Activated CD8-positive, alpha-beta memory T cell treated with anti-CD3 and anti-CD28 coated beads, Interleukin-2, amount 50 U/mL, for 1 hour (primary cell): ENCODE measurements at regions not wholly inside any gene's neighbourhood (a gene's known extent, or its start where the extent isn't known, plus 50 kb on each side); places are given as distances from the start of the nearest gene placed in this dataset.
"Not testable (repeated sequence)": the region's sequence is repeated elsewhere in the genome, so short reads cannot be mapped to it uniquely, and the experiment has no call there.

ENCODE experiments used
- DNase-seq: peaks from one replicate; pipeline ENCODE4 v3.0.0-alpha.2; 2020; ENCODE audit errors: extremely low read depth

DNA sequence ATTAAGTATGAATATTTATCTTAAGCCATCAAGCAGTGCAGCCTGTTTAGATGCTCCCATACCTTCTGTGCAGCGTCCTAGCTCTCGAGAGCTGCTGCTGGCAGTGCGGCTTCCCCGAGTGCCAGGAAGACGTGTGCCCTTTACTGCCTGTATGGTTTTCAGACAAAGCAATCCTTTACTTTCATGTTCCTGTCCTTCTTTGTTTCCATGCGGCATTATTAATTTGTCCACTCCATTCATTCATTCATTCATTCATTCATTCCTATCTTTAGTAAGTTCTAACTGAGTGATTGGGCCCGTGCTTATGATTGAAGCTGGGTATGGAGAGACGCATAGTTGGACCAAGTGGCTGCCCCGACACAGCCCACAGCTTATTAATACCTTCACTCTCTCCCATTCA, 446.6 kb upstream of the HNRNPA3 start:
- DNase-seq, result no peak

DNA sequence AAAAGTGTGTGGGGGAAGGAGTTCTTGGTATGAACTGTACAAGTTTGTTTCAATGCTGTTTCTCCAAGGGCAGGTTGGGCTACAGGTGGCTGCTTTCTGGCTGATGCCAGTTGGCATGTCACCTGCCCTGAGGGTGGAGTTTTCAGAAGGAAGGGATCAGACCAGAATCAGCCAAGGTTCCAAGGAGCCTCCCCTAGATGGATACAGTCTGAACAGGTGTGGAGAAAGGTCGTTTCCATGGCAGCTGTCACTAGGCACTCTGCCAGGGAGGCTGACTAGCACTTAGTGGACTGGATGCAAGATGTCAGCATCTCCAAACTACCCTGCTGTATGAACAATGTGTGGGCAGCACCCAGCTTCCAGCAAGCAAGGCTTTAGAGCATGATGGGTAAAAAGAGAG, 444.4 kb upstream of the HNRNPA3 start:
- no peak for DNase-seq

DNA sequence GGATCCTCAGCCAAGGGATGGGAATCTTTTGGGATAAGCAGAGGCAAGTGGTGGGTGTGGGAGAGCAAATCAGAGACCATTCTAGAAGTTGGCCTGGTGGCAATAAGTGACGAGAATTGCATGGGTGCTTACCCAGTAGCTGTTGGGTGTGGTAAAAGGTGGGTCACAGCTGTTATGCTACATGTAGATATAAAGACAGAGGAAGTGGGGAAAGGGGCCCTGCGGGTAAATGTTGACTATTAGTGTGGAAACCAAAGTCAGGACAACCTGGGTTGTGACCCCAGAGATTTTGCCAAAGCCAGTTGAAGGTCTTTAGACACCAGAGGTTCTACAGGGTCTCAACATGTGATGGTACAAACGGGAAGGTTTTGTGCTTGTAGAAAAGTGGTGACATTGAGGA, 443.6 kb upstream of the HNRNPA3 start:
- DNase-seq, result no peak

DNA sequence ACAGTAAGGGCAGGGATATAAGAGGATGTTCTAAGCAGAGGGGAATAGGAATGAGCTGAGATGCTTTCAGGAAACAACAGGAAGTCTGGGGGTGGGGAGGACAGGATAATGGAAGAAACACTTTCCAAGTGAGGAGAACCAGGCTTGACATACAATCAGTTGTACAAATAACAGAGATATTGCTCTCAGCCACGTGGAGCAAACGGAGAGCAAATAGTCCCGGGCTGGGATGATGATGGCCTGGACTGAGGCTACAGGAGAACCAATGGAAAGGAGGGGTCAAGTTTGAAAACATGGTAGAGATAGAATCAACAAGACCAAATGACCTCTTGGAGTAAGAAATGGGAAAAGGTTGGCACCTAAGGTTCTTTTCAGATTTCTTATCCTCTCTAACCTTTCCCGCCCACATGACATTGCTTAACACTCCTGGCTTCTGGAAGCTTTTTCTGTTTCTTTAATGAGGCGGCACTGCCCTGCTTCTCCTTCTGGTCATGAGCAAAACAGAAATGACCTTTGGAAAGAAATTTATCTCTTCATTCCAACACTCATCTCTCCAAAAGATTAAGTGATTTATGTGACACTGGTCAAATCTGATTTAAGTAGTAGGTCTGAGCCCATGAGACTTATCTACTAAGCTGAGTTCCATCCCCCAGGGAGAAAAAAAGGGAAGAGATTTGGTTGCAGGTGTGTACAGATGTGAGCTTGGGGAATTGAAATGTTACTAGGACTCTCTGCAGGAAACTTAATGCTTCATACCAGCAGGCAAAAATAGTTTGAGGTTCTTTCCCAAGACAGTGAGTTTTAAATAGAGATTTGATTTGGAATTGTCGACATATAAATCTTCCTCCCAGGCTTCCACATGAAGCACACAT, 442.9 kb upstream of the HNRNPA3 start:
- DNase-seq, result no peak

DNA sequence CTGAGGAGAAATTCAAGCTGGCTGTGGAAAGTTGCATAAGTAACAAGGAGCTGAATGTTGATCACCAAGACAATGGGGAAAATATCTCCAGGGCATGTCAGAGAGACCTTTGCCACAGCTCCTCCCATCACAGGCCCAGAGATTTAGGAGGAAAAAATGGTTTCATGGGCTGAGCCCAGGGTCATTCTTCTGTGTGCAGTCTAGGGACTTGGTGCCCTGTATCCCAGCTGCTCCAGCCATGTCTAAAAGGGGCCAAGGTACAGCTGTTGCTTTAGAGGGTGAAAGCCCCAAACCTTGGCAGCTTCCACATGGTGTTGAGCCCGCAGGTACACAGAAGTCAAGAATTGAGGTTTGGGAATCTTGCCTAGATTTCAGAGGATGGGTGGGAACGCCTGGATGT, 439.8 kb upstream of the HNRNPA3 start:
- DNase-seq, result no peak

DNA sequence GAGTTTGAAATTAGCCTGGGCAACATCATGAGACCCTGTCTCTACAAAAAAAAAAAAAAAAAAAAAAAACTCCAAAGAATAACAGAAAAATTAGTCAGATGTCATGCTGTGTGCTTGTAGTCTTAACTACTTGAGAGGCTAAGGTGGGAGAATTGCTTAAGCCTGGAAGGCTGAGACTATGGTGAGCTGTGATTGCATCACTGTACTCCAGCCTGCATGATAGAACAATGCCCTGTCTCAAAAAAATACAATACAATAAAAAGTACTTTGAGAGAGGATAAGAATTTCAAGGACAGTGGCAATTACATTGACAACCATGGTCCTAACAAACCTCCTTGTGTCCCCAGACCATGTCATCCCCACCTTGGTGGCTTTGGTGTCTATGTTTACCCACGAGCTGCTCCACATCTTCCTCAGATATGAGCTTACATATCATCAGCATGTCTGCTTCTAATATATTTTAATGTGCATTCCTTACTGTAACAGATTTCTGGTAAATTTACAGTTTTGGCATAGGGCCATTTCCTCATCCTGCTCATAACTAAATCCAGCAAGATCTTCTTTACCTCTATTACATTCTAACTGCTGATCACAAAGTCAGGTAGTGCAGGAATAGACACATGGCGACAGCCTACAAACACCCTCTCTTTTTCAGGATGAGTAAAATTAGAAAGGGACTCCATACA, 437.7 kb upstream of the HNRNPA3 start:
- no peak for DNase-seq

DNA sequence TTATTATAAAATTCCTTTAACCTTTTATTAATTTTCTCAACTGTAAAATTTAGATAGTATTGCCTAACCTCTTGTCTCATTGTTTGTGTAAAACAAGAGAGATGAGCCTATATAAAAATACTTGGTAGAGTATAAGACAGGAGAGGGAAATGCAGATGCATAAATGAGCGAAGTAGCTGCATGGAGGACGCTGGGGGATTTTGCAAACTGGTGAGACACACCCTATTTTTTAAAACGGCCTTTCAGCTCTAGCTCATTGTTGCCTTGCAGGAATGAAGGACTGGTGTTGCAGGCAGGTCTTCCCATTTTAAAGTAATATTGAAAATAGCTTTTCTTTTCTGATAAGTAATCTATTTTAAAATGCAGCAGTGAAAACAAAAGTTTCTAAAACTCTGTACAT, 435.3 kb upstream of the HNRNPA3 start:
- no peak for DNase-seq

DNA sequence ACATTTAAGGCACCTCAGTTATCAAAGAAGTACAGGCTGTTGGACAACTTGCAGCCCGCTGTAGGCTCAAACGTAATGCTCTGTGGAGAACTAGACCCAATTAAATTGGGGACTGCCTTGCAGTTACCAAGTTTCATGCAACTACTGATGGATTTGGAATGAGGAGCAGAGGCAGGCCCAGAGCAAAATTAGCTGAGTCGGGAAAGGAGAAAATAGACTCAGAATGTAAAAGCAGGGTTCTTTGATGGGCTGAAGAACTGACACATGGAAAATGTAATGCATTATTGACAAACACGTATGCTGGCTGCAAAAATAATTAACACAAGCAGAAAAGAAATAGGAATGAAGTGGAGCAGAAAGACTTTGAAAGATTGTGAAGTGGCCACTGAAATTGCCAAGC, 432.7 kb upstream of the HNRNPA3 start:
- no peak for DNase-seq

DNA sequence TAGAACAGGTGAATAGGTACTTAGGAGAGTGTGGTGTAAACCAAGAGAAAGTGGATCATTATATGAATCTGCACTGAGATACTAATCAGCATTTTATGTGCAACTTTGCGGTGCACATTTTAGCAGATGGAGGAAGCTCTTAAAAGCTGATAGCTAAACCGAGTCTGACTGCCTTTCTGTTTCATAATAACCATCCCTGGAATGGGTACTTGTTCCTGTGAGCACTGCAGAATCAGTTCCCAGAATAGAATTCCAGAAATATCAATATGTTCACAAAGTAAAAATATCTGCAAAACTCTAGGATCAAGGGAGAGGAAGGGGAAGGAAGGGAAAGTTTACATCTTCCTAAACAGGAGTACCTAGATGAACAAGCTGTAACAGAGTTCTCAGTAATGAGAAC, 432.2 kb upstream of the HNRNPA3 start:
- no peak for DNase-seq

DNA sequence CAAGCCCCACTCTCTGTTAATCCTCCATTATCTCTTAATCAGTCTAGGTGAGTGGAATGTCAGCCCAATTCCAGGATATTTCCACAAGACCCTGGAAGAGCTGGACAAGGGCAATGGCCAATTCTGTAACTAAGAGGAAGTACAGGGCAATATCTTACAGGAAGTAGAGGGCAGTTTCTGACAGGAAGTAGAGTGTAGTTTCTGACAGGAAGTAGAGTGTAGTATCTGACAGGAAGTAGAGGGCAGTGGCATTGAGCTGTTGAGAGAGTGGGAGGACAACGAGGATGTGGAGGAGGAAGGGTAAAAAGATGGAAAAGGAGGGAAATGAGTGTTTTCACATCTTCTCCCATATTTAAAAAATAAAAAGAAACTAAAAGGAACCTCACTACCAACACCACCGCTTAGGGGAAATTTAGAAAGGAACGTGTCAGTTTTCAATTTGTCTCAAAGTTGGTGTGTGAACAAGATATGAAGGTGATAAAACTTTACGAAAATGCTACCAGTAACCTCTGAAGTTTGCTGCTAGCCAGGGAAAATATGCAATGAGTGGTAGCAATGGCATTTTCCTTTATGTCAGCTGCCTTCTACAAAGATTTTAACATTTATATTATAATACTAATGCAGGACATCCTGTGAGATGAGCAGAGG, 430.9 kb upstream of the HNRNPA3 start:
- no peak for DNase-seq

DNA sequence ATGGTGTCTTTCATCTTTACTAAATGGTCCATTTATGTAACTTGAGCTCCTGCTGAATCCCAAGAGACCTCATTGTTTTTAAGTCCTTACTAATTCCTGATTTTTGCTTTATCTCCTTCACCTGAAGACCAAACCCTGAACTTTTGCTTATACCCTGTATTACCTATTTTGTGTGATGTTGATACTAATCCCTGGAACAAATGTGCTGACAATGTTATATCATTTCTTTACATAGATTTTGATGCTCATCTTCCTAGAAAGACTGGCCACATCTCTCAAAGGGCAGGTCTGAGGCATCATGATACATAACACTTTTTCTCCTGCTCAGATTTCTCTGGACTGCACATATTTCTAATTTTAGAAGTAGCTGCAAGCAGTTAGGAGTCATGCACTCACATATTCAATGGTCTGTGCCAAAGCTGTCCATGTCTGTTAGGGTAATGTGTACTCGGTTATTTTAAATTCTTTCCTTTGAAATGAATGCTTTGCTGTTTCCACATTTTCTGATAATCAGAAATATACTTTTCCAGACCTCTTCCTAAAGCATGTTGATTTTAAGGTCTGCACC, 427.9 kb upstream of the HNRNPA3 start:
- DNase-seq, result no peak

DNA sequence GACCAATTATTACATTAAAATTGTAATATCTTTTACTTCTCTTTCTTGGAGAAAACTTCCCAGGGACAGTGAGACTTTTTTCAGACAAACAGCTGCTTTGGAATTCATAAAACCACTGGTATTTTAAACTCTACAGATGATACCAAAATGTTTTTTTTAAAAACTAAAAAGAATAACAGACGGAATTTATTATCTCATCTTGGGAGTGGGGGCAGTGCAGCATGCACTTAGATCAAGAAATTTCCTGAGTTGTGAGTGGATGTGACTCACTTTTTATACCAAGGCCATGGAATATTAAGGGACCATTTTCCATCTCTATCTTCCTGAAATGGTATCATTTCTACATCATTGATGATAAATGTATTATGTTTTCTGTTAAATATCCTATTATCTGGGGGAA, 422.8 kb upstream of the HNRNPA3 start:
- no peak for DNase-seq

DNA sequence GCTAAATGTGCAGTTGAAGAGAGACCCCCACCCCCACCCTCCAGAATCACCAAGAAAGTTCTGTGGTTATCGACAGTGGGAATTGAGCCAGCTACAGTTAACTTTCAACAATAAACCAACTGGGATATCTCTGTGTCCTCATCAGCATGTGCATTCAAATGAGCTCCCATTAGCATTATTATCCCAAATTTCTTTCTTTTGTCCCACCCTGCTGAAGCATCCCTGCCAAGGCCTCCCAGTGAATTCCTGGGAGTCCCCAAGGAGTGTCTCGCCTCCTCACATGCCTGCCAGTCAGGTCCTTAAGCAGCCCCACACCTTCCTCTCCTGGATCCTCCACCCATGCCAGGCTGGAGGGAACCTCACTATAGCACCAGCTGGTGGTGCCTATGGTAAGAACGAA, 422.1 kb upstream of the HNRNPA3 start:
- no peak for DNase-seq

DNA sequence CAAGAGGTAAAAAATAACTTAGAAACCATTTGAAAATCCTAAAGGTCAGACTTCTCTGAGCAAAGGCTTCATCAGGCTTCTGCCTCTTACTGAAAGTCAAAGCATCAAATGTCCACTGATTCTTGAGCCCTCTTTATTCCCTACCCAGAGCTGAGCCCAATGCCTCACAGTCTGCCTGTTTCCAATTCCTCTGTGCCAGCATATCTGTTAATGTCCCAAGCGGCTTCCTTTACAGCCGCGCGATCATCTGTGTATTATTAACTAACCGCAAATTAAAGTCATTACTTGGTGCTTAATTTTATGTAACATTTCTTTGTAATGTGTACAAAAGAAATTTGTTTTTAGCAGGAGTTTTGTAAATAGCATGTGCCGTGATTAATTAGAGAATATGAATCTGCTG, 418.8 kb upstream of the HNRNPA3 start:
- DNase-seq, result no peak

DNA sequence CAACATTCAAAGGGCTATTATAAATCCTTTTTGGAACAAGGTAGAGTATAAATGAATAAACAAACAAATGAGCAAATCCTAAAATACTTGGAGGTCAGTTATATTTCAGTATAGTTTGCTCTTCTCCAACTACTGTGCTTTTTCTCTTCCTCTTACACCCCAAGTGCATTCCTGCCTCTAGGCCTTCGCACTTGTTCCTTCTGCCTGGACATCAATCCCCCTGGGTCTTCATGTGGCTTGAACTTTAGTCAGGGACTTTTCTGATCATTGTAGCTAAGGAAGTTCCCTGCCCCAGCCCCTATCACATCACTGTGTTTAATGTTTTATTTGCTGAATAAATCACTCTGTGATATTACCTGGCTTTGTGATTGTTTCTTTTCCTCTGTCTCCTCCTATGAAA, 418.2 kb upstream of the HNRNPA3 start:
- no peak for DNase-seq

DNA sequence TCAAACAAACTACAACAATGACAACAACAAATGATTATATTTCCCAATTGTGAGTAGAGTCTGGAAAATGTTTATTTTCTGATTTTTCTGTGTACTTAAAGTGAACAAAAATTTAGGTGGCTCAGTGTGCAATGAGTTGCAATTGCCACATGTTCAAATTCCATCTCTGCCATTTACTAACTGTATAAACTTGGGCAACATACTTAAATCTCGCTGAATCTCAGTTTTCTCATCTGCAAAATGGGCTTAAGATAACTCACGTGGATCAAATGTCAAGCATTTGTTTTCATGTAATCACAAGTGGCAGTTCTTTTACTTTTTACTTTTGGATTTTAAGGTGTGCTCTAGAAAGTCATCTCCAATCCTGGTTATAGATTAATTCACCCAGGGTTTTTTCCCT, 416.8 kb upstream of the HNRNPA3 start:
- DNase-seq, result no peak

DNA sequence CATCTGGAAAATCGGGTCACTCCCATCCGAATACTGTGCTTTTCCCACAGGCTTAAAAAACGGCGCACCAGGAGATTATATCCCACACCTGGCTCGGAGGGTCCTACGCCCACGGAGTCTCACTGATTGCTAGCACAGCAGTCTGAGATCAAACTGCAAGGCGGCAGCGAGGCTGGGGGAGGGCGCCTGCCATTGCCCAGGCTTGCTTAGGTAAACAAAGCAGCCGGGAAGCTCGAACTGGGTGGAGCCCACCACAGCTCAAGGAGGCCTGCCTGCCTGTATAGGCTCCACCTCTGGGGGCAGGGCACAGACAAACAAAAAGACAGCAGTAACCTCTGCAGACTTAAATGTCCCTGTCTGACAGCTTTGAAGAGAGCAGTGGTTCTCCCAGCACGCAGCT, 415.9 kb upstream of the HNRNPA3 start:
- not testable (repeated sequence) for DNase-seq

DNA sequence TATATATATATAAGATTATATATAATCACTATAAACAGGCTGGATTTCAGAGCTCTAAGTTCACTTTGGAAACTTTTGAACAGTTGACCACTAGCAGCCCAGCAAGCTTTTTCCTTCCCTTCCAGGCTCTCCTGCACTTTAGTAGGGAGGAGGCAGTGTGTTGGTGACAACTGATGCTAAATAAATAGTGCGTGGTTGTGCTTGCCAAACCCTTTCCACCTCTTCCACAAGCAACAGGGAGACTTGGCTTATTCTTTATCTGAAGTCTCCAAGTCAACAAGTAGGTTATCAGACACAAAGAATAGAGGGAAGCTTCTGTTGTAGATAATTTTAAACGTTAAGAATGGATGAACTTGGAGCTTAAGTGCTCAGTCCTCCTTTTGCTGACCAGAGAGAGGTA, 408.2 kb upstream of the HNRNPA3 start:
- DNase-seq, result no peak

DNA sequence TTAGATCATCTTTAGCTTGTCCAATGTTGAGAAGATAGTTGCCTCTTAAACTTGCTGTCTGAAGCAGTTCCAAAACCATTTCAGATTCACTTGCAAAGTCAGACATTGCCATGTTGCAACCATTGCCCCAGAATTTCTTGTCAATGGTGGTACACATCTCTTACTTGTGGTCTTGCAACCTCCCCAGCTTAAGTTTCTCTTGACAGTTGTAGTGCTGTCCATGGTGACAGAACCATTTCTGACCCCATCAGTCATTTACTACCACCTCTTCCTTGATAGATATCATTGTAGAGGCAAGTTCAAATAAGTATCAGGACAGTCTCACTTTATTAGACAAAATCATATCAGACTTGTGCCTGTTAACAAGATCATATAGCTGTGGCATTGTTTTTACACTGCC, 407.2 kb upstream of the HNRNPA3 start:
- no peak for DNase-seq

DNA sequence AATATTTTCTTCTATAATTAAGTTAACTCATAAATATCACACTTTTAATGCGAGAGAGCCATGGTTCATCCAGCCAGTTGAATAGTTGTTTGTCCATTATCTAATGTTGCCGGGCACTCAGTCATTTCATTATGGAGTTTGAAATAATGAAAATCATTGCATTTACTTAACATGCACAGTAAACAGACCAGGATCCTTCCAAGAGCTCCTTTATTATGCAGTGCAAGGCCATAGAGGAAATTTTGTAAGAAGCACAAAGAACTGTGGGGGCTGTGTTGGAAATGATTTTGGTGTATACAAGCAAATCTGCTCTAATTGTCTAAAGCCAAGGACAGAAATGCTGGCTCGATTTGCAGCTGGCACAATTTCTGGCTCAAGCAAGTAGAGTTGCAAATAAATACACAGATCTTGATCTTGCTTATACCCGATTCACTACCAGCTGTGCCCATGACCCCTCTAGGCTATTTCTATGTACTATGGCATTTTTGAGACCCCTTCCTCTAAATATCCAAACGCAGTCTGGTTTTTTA, 400.3 kb upstream of the HNRNPA3 start:
- DNase-seq, result no peak

DNA sequence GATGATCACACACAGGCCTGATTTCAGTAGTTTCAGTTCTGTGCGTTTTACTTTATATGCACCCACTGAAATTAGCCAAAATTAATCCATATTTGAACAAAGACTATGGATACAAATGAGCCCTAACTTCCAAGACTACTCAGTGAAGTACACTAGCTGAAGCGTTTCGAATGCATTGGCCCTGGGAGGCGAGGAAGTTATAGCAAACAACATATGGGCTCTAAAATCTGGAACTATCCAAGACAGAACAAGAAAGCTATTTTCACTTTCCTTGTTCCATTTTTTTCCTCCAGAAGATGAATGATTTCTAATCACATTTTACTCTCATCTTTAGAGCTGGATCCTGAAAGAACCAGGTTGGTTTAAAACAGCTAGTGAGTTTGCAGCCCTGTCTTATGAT, 399.4 kb upstream of the HNRNPA3 start:
- no peak for DNase-seq

DNA sequence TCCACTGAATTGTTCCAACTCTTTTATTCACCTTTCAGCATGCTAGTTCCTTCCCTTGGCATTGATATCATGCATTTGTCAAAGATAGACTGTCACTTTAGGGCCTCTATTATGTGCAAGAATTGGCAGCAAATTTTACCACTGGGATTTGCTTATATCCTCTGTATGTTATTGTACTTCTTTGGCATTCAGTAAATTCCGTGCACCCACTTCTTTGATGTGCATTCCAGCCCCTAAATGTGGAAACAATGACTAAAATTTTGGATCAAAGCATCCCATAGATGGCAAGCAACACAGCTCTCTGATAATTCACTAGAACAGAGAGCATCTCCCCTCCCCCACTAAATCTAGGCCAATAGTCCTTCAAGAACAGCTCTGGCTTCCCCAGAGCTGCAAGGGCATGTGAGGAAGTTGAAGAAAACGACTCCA, 399.0 kb upstream of the HNRNPA3 start:
- no peak for DNase-seq
